ENCODE measurements at regions not wholly inside any gene's neighbourhood (a gene's known extent, or its start where the extent isn't known, plus 50 kb on each side); places are given as distances from the start of the nearest gene placed in this dataset.

DNA sequence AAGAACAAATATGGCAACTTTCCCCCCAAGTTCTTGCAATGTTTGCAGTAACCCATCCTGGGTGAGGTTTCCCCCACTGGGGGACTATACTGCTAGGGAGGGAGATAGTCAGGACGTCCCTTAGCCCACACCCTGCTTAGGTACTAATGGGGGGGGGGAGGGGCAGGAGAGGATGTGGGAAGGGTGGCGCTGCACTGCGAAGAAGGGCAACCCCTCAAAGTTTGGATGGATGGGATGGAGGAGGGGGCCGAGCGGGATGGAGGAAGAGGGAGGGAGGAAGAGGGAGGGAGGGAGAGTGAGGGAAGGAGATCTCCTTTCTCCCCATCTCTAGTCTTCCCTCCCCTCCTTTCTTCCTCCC, 100.6 kb upstream of the HSD17B12 start:
- TF ChIP-seq, protein P1, sequence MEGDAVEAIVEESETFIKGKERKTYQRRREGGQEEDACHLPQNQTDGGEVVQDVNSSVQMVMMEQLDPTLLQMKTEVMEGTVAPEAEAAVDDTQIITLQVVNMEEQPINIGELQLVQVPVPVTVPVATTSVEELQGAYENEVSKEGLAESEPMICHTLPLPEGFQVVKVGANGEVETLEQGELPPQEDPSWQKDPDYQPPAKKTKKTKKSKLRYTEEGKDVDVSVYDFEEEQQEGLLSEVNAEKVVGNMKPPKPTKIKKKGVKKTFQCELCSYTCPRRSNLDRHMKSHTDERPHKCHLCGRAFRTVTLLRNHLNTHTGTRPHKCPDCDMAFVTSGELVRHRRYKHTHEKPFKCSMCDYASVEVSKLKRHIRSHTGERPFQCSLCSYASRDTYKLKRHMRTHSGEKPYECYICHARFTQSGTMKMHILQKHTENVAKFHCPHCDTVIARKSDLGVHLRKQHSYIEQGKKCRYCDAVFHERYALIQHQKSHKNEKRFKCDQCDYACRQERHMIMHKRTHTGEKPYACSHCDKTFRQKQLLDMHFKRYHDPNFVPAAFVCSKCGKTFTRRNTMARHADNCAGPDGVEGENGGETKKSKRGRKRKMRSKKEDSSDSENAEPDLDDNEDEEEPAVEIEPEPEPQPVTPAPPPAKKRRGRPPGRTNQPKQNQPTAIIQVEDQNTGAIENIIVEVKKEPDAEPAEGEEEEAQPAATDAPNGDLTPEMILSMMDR (IDR thresholded peaks at IDR 0.05): no peak
- TF ChIP-seq POLR2A (IDR thresholded peaks at IDR 0.05) (no peak), POLR2AphosphoS5 (IDR thresholded peaks at IDR 0.05) (no peak), EP300 (IDR thresholded peaks at IDR 0.05) (no peak)

Data from sigmoid colon (tissue), 4 donors.